CD4-positive, alpha-beta T cell (primary cell): ENCODE measurements at regions not wholly inside any gene's neighbourhood (a gene's known extent, or its start where the extent isn't known, plus 50 kb on each side); places are given as distances from the start of the nearest gene placed in this dataset.

Experiments used
- ATAC-seq: fragments of 200-7000 bp; cut with Tn5 transposase; one replicate; pipeline ENCODE4 v1.10.0; 2022; ENCODE audit warnings: mild to moderate bottlenecking; ENCODE audit not compliant: poor library complexity
- CTCF ChIA-PET: fragments of 350-600 bp; sonication (Branson Sonifier 250); formaldehyde crosslinking; loops from one replicate; lab custom pipeline; 2021; ENCODE audit warnings: antibody characterized with exemption, inconsistent platforms; lab: Charles Lee
- POLR2A ChIA-PET: fragments of 350-600 bp; sonication (Branson Sonifier 250); formaldehyde crosslinking; loops from one replicate; lab custom pipeline; 2021; ENCODE audit warnings: antibody characterized with exemption, inconsistent platforms; lab: Charles Lee
- DNase-seq, 14 experiments: peaks; one replicate each; pipeline ENCODE4 v3.0.0-alpha.2; 2013 to 2020; ENCODE audit warnings: mixed read lengths in 2 of 14
- H3K27ac ChIP-seq, 2 donors: one replicate each; pipeline versions ENCODE4 v1.5.1 to v1.7.0; 2013; ENCODE audit warnings: low read length in 2 of 2, low read depth in 1 of 2, mild to moderate bottlenecking in 1 of 2
- H3K27me3 ChIP-seq, 2 experiments: 1 replicate in 1 of 2; 2 replicates in 1 of 2; pipeline versions ENCODE4 v1.6.1 to v1.7.0; 2013; ENCODE audit warnings: low read length in 2 of 2, control low read depth in 1 of 2, mild to moderate bottlenecking in 1 of 2, moderate library complexity in 1 of 2; ENCODE audit not compliant: insufficient read depth in 2 of 2, control insufficient read depth in 1 of 2
- H3K36me3 ChIP-seq: one replicate; pipeline ENCODE4 v1.6.1; 2013; ENCODE audit warnings: low read length, control low read depth; ENCODE audit not compliant: insufficient read depth
- H3K4me1 ChIP-seq: one replicate; pipeline ENCODE4 v1.6.1; 2013; ENCODE audit warnings: low read length, control low read depth; ENCODE audit not compliant: insufficient read depth
- H3K4me3 ChIP-seq: one replicate; pipeline ENCODE4 v1.5.1; 2013; ENCODE audit warnings: mild to moderate bottlenecking, low read length, moderate library complexity
- H3K9me3 ChIP-seq, 2 experiments: 1 replicate in 1 of 2; 2 replicates in 1 of 2; pipeline versions ENCODE4 v1.6.1 to v1.7.0; 2013; ENCODE audit warnings: low read length in 2 of 2, mild to moderate bottlenecking in 2 of 2, control low read depth in 1 of 2, moderate library complexity in 1 of 2; ENCODE audit not compliant: control insufficient read depth in 1 of 2, insufficient read depth in 1 of 2
- H3K27ac Mint-ChIP-seq: one replicate; pipeline ENCODE4 v1.8.0; 2020; ENCODE audit warnings: mixed read lengths
- H3K27me3 Mint-ChIP-seq: one replicate; pipeline ENCODE4 v1.8.0; 2021; ENCODE audit warnings: mixed read lengths
- H3K36me3 Mint-ChIP-seq: one replicate; pipeline ENCODE4 v1.8.0; 2021; ENCODE audit warnings: low read depth, mixed read lengths
- H3K4me1 Mint-ChIP-seq: one replicate; pipeline ENCODE4 v1.8.0; 2021; ENCODE audit warnings: low read depth, mixed read lengths
- H3K4me3 Mint-ChIP-seq: one replicate; pipeline ENCODE4 v1.8.0; 2020; ENCODE audit warnings: mild to moderate bottlenecking, mixed read lengths
- H3K9me3 Mint-ChIP-seq: one replicate; pipeline ENCODE4 v1.8.0; 2020; ENCODE audit warnings: mixed read lengths
- CTCF ChIP-seq: fragments of 200-600 bp; IDR thresholded peaks from one replicate; pipeline ENCODE4 v1.8.0; 2022; ENCODE audit warnings: antibody characterized with exemption, mild to moderate bottlenecking
- intact Hi-C, 2 experiments: fragments of 100-400 bp; cut with DNase I in 1 of 2; cut with micrococcal nuclease in 1 of 2; formaldehyde crosslinking; loops; one replicate each; pipeline versions ENCODE4 v1.15.1 to v1.9.0; 2023 to 2025; cut with DNase I, micrococcal nuclease

GRCh38 chr21:18144339-18144738, 100.3 kb upstream of the CHODL start:
- ChIA-PET POLR2A (no interaction called here), CTCF (no interaction called here)
- H3K36me3 ChIP-seq: no peaks in the 10 kb centered on the region
- no peak overlapping the region for H3K27ac ChIP-seq
- Mint-ChIP-seq H3K27me3 (no peaks in the 10 kb centered on the region), H3K36me3 (no peaks in the 10 kb centered on the region), H3K27ac (no peak overlapping the region), H3K9me3 (no peaks in the 10 kb centered on the region), H3K4me1 (no peaks in the 10 kb centered on the region), H3K4me3 (no peak overlapping the region)
- no peak for ATAC-seq
- TF ChIP-seq CTCF: no peak
- no peaks in the 10 kb centered on the region for H3K4me1 ChIP-seq
- intact Hi-C loops: no loop called here
- H3K4me3 ChIP-seq: no peak overlapping the region
- peaks cover 0 to 8% of the 10 kb centered on the region in 2 experiments for H3K9me3 ChIP-seq
- no peak for DNase-seq
- H3K27me3 ChIP-seq: no peaks in the 10 kb centered on the region

- Mint-ChIP-seq H3K4me1 (no peaks in the 10 kb centered on the region), H3K4me3 (no peak overlapping the region), H3K36me3 (no peaks in the 10 kb centered on the region), H3K9me3 (no peaks in the 10 kb centered on the region), H3K27ac (no peak overlapping the region), H3K27me3 (no peaks in the 10 kb centered on the region)
- Histone ChIP-seq H3K27me3 (no peaks in the 10 kb centered on the region), H3K36me3 (no peaks in the 10 kb centered on the region), H3K4me3 (no peak overlapping the region), H3K9me3 (peaks cover 0 to 8% of the 10 kb centered on the region in 2 experiments), H3K4me1 (no peaks in the 10 kb centered on the region), H3K27ac (no peak overlapping the region)
- ChIA-PET CTCF (no interaction called here), POLR2A (no interaction called here)
- no peak for DNase-seq
- TF ChIP-seq CTCF: no peak
- intact Hi-C loops: no loop called here
- no peak for ATAC-seq
These were observed 102.0 kb upstream of the CHODL start for GRCh38 chr21:18142655-18143054.

GRCh38 chr21:18138507-18138906, 106.1 kb upstream of the CHODL start:
- TF ChIP-seq CTCF: no peak
- Histone ChIP-seq H3K4me3 (no peak overlapping the region), H3K36me3 (no peaks in the 10 kb centered on the region), H3K9me3 (no peaks in the 10 kb centered on the region), H3K4me1 (no peaks in the 10 kb centered on the region), H3K27ac (no peak overlapping the region), H3K27me3 (no peaks in the 10 kb centered on the region)
- intact Hi-C loops: no loop called here
- Mint-ChIP-seq H3K9me3 (peaks cover 5% of the 10 kb centered on the region), H3K27me3 (no peaks in the 10 kb centered on the region), H3K36me3 (no peaks in the 10 kb centered on the region), H3K4me1 (no peaks in the 10 kb centered on the region), H3K27ac (no peak overlapping the region), H3K4me3 (no peak overlapping the region)
- ATAC-seq (no peak), DNase-seq (no peak)
- POLR2A ChIA-PET: no interaction called here
- CTCF ChIA-PET: no interaction called here
